Thoracic aorta (tissue), 2 donors: ENCODE measurements at regions not wholly inside any gene's neighbourhood (a gene's known extent, or its start where the extent isn't known, plus 50 kb on each side); places are given as distances from the start of the nearest gene placed in this dataset.

Source experiments
- ATAC-seq: fragments of 150-250 bp; one replicate; pipeline ENCODE4 v1.8.0; 2017; ENCODE audit warnings: low read depth; ENCODE audit not compliant: insufficient number of reproducible peaks, low FRiP score
- DNase-seq: peaks from one replicate; pipeline ENCODE4 v3.0.0-alpha.2; 2020; ENCODE audit warnings: low spot score
- H3K27ac ChIP-seq, 2 donors: fragments of 200-600 bp; sonication (generic); 1 replicate in 1 of 2; 2 replicates in 1 of 2; pipeline ENCODE4 v1.5.1; 2016; ENCODE audit warnings: mild to moderate bottlenecking in 2 of 2, moderate library complexity in 2 of 2
- H3K27me3 ChIP-seq: fragments of 200-600 bp; sonication (generic); replicated peaks from 2 replicates; pipeline ENCODE4 v1.6.0; 2016; ENCODE audit warnings: mild to moderate bottlenecking; ENCODE audit not compliant: insufficient read depth
- H3K36me3 ChIP-seq: fragments of 200-600 bp; sonication (generic); one replicate; pipeline ENCODE4 v1.5.1; 2016
- H3K4me1 ChIP-seq, 2 donors: fragments of 200-600 bp; sonication (generic); 1 replicate in 1 of 2; 2 replicates in 1 of 2; pipeline versions ENCODE4 v1.5.1 to v1.6.0; 2016; ENCODE audit warnings: low read depth in 2 of 2, mild to moderate bottlenecking in 1 of 2; ENCODE audit not compliant: control insufficient read depth in 1 of 2
- H3K4me3 ChIP-seq: fragments of 200-600 bp; sonication (generic); 2 replicates; pipeline ENCODE4 v1.5.1; 2016; ENCODE audit warnings: mild to moderate bottlenecking
- H3K9me3 ChIP-seq: fragments of 200-600 bp; sonication (generic); 2 replicates; pipeline ENCODE4 v1.5.1; 2016
- TF ChIP-seq, protein P1 (sequence below): fragments of 200-600 bp; sonication (generic); IDR thresholded peaks from one replicate; pipeline ENCODE4 v1.5.1; 2019; ENCODE audit warnings: antibody characterized with exemption

DNA sequence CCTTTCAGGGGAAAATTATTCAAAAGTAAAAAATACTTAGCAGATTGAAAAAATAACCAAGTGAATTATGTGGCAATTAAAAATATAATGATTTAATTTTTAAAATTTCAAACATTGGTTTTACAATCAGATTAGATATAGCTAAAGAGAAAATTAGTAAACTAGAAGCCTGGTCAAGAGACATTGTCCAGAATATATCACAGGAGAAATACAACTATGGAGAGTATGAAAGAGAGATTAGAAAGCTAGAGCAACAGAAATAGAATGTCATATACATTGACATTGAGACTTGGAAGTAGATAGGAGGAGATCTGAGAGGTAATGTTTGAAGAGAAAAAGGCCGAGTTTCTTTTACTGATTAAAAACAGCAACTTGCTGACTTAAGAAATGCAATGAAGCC is 476.4 kb upstream of the SLC10A2 start:
- Histone ChIP-seq H3K27ac (no peak overlapping the region), H3K9me3 (peaks cover 3% of the 10 kb centered on the region), H3K4me1 (no peaks in the 10 kb centered on the region), H3K4me3 (no peak overlapping the region), H3K27me3 (no peaks in the 10 kb centered on the region), H3K36me3 (no peaks in the 10 kb centered on the region)
- no peak for ATAC-seq
- no peak for DNase-seq
- TF ChIP-seq, protein P1, sequence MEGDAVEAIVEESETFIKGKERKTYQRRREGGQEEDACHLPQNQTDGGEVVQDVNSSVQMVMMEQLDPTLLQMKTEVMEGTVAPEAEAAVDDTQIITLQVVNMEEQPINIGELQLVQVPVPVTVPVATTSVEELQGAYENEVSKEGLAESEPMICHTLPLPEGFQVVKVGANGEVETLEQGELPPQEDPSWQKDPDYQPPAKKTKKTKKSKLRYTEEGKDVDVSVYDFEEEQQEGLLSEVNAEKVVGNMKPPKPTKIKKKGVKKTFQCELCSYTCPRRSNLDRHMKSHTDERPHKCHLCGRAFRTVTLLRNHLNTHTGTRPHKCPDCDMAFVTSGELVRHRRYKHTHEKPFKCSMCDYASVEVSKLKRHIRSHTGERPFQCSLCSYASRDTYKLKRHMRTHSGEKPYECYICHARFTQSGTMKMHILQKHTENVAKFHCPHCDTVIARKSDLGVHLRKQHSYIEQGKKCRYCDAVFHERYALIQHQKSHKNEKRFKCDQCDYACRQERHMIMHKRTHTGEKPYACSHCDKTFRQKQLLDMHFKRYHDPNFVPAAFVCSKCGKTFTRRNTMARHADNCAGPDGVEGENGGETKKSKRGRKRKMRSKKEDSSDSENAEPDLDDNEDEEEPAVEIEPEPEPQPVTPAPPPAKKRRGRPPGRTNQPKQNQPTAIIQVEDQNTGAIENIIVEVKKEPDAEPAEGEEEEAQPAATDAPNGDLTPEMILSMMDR: no peak

DNA sequence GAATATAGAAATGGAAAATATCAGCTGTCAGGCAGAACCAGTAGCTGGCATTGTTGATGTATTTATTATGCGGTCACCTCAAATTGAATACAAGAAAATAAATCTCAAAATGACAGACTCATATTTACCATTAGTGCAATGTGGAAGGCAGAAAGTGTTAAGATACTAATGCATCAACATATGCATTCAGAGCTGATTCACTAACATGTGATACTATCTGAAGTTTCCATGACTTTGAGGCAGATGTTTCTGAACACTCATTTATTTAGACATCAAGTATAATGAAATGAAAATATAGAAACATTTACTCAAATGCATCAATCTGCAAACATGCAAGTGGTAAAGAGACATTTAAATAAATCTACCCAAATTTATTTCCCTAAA is 474.2 kb upstream of the SLC10A2 start:
- TF ChIP-seq, protein P1: no peak
- H3K9me3 ChIP-seq: peaks cover 3% of the 10 kb centered on the region
- DNase-seq (no peak), ATAC-seq (no peak)
- H3K27ac ChIP-seq: no peak overlapping the region
- H3K4me1 ChIP-seq: no peaks in the 10 kb centered on the region
- H3K27me3 ChIP-seq: no peaks in the 10 kb centered on the region
- H3K4me3 ChIP-seq: no peak overlapping the region
- H3K36me3 ChIP-seq: no peaks in the 10 kb centered on the region

DNA sequence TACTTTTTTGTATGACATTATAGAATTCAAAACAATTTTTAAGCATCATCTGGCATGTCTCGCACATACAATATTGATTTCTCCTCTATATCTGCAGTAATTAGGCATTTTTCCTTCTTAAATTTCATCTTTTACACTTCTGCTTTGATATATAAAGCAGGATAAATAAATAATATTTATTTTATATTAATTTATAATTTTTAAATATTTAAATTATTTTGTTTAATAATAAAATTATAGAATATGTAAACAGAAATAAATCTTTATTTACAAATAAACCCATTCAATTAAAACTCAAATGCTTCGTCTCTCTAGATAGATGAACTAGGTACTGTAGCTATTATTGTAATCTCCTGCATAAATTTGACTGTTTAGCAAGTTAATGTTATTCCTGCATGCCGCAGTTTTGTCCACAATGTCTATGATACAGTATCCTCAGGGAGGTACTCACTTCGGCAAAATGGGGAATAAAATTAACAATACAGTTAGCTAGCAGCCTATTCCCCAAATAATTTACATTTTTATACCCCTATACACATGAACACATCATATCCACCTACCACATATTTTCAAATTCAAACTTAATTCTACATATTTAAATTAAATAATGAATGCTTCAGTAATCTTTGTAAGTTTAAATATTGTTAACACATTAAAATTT is 473.6 kb upstream of the SLC10A2 start:
- no peak for ATAC-seq
- TF ChIP-seq, protein P1: no peak
- Histone ChIP-seq H3K4me1 (no peaks in the 10 kb centered on the region), H3K4me3 (no peak overlapping the region), H3K27me3 (no peaks in the 10 kb centered on the region), H3K36me3 (no peaks in the 10 kb centered on the region), H3K9me3 (peaks cover 2% of the 10 kb centered on the region), H3K27ac (no peak overlapping the region)
- DNase-seq: no peak

DNA sequence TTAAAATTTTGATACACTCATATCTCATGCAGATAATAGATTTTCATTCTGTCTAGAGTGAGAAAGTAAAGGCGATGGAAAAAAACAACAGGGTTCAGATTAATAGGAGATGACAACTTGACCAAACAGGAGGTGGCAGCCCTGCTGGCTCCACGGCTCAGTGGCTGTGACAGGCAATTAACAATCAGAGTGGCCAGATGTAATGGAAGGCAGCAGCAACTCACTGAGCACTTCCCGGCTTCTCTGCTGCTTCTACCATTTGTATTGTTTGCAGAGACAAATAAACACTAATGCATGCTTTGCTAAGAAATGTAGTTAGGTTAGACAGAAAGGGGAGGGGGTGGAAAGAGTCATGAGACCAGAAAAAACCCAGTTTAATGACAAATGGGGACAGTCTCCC is 473.0 kb upstream of the SLC10A2 start:
- no peaks in the 10 kb centered on the region for H3K27me3 ChIP-seq
- H3K9me3 ChIP-seq: no peaks in the 10 kb centered on the region
- TF ChIP-seq, protein P1: no peak
- ATAC-seq (no peak), DNase-seq (no peak)
- no peaks in the 10 kb centered on the region for H3K36me3 ChIP-seq
- no peak overlapping the region for H3K27ac ChIP-seq
- H3K4me1 ChIP-seq: no peaks in the 10 kb centered on the region
- no peak overlapping the region for H3K4me3 ChIP-seq

DNA sequence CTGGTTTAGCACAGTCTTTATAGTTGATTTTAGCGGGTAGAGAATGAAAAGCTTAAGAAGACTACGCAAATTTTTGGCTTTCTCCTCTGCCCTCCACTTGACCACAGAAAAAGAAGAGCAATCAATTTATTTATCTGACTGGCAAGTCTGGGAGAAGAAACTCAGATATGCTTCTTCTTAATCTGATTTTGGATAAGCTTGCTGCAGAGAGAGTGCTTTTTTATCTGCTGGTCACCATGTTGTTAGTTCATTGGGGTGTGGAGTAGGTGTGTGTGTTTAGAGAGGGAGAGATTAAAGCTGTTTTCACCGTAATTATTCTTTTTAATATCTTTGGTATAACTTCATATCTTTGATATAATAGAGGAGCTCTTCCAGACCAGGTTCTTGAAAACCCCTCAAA is 471.4 kb upstream of the SLC10A2 start:
- DNase-seq (no peak), ATAC-seq (no peak)
- no peaks in the 10 kb centered on the region for H3K27me3 ChIP-seq
- H3K4me3 ChIP-seq: no peak overlapping the region
- H3K36me3 ChIP-seq: no peaks in the 10 kb centered on the region
- H3K9me3 ChIP-seq: no peaks in the 10 kb centered on the region
- H3K27ac ChIP-seq: no peak overlapping the region
- no peaks in the 10 kb centered on the region for H3K4me1 ChIP-seq
- TF ChIP-seq, protein P1: no peak
